ENCODE measurements at regions not wholly inside any gene's neighbourhood (a gene's known extent, or its start where the extent isn't known, plus 50 kb on each side); places are given as distances from the start of the nearest gene placed in this dataset.
"Not testable (repeated sequence)": the region's sequence is repeated elsewhere in the genome, so short reads cannot be mapped to it uniquely, and the experiment has no call there.

- H3K4me1 ChIP-seq (ENCODE audit: control insufficient read depth, insufficient read depth, low read length); in situ Hi-C loops (cut with MboI); SMC1A ChIA-PET (ENCODE audit: uncharacterized antibody, unreplicated experiment); ATAC-seq; RAD21 ChIA-PET (ENCODE audit: unreplicated experiment); H3K27me3 ChIP-seq (replicated peaks in 1 of 2; ENCODE audit: control insufficient read depth in 2 of 2, insufficient read depth in 2 of 2, low read length in 1 of 2); H3K9ac ChIP-seq (ENCODE audit: control insufficient read depth, insufficient read depth, low read length); intact Hi-C loops (cut with micrococcal nuclease; ENCODE audit: unreplicated experiment); H4K20me1 ChIP-seq (ENCODE audit: control insufficient read depth, insufficient read depth); H3K27ac ChIP-seq (ENCODE audit: control insufficient read depth, insufficient read depth); BruUV-seq (replicated peaks); DNase-seq (ENCODE audit: low read depth, low spot score); H2AFZ ChIP-seq (ENCODE audit: control insufficient read depth, low read depth, low read length); H3K4me3 ChIP-seq; CTCF ChIA-PET; H3K4me2 ChIP-seq (ENCODE audit: control insufficient read depth, insufficient read depth); POLR2A ChIA-PET; H3K79me2 ChIP-seq (ENCODE audit: control insufficient read depth, insufficient read depth, low read length); FAIRE-seq; H3K36me3 ChIP-seq (ENCODE audit: control insufficient read depth in 2 of 2, insufficient read depth in 2 of 2, low read length in 1 of 2); H3K9me3 ChIP-seq (replicated peaks; ENCODE audit: control insufficient read depth, insufficient read depth, low read length): not testable (repeated sequence)
- WGBS (ENCODE audit: insufficient coverage, insufficient replicate concordance, low lambda C conversion rate, missing lambda C conversion rate): 45% methylated on average over 19 of the region's 23 CpGs
Observed at GRCh38 chr6:71686021-71686677, 200.2 kb upstream of the RIMS1 start.

- no TSS peak for BruUV-seq (replicated peaks)
Observed at GRCh38 chr6:71698702-71699101, 187.6 kb upstream of the RIMS1 start.

More at GRCh38 chr6:71698702-71699101, 187.6 kb upstream of the RIMS1 start:
- Histone ChIP-seq H3K4me3 (no peak overlapping the region), H3K27ac (ENCODE audit: control insufficient read depth, insufficient read depth) (no peak overlapping the region), H4K20me1 (ENCODE audit: control insufficient read depth, insufficient read depth) (no peaks in the 10 kb centered on the region), H3K27me3 (replicated peaks in 1 of 2; ENCODE audit: control insufficient read depth in 2 of 2, insufficient read depth in 2 of 2, low read length in 1 of 2) (no peaks in the 10 kb centered on the region), H3K9me3 (replicated peaks; ENCODE audit: control insufficient read depth, insufficient read depth, low read length) (no peaks in the 10 kb centered on the region), H3K4me1 (ENCODE audit: control insufficient read depth, insufficient read depth, low read length) (no peaks in the 10 kb centered on the region), H3K36me3 (ENCODE audit: control insufficient read depth in 2 of 2, insufficient read depth in 2 of 2, low read length in 1 of 2) (no peaks in the 10 kb centered on the region), H3K4me2 (ENCODE audit: control insufficient read depth, insufficient read depth) (no peak overlapping the region), H3K79me2 (ENCODE audit: control insufficient read depth, insufficient read depth, low read length) (no peaks in the 10 kb centered on the region), H3K9ac (ENCODE audit: control insufficient read depth, insufficient read depth, low read length) (no peak overlapping the region), H2AFZ (ENCODE audit: control insufficient read depth, low read depth, low read length) (no peak overlapping the region)
- ChIA-PET CTCF (no interaction called here), POLR2A (no interaction called here), SMC1A (ENCODE audit: uncharacterized antibody, unreplicated experiment) (no interaction called here), RAD21 (ENCODE audit: unreplicated experiment) (no interaction called here)
- peak in 1 of 2 experiments; percentile 28; a peak in 1 of 4 replicates for TF ChIP-seq BHLHE40 (IDR thresholded peaks at IDR 0.05; ENCODE audit: borderline replicate concordance in 1 of 2, low read depth in 2 of 2, low read length in 1 of 2)
- TF ChIP-seq CTCF (IDR thresholded peaks at IDR 0.05 in 2 of 3, conservative IDR thresholded peaks at IDR 0.05 in 1 of 3; ENCODE audit: control insufficient read depth in 2 of 3, extremely low read depth in 1 of 3, insufficient read depth in 1 of 3, low read depth in 3 of 3, low read length in 3 of 3): no peak
- TF ChIP-seq RAD51 (IDR thresholded peaks at IDR 0.05): peak; percentile 81; the same call in 1 of the 2 replicates
- no peak for TF ChIP-seq PML (IDR thresholded peaks at IDR 0.05; ENCODE audit: low read length)
- intact Hi-C loops (cut with micrococcal nuclease; ENCODE audit: unreplicated experiment) (no loop called here), in situ Hi-C loops (cut with MboI) (no loop called here)
- DNase-seq (ENCODE audit: low read depth, low spot score) (no peak), FAIRE-seq (no peak), ATAC-seq (no peak)
- 17% methylated on average over 2 of the region's 2 CpGs for WGBS (ENCODE audit: insufficient coverage, insufficient replicate concordance, low lambda C conversion rate, missing lambda C conversion rate)
